GM23338 (cell line): ENCODE measurements at regions not wholly inside any gene's neighbourhood (a gene's known extent, or its start where the extent isn't known, plus 50 kb on each side); places are given as distances from the start of the nearest gene placed in this dataset.

ENCODE experiments used
- ATAC-seq: fragments of 200-7000 bp; cut with Tn5 transposase; 3 replicates; pipeline ENCODE4 v1.9.1; 2020
- DNase-seq: peaks from one replicate; pipeline ENCODE4 v3.0.0-alpha.2; 2015; ENCODE audit warnings: low spot score
- H2AFZ ChIP-seq: fragments of 200-600 bp; sonication (generic); 2 replicates; pipeline ENCODE4 v1.8.0; 2016; ENCODE audit warnings: antibody characterized with exemption, mild to moderate bottlenecking, moderate library complexity
- H3F3A ChIP-seq: fragments of 200-600 bp; sonication (generic); replicated peaks from 2 replicates; pipeline ENCODE4 v1.8.0; 2017; ENCODE audit warnings: antibody characterized with exemption, mixed run types, low read depth
- H3K27ac ChIP-seq: fragments of 200-600 bp; sonication (generic); 2 replicates; pipeline ENCODE4 v1.6.1; 2016; ENCODE audit warnings: low read depth
- H3K27me3 ChIP-seq: fragments of 200-600 bp; sonication (generic); 2 replicates; pipeline ENCODE4 v1.8.0; 2016; ENCODE audit warnings: mild to moderate bottlenecking, mixed run types, moderate library complexity; ENCODE audit not compliant: insufficient read depth
- H3K36me3 ChIP-seq: fragments of 200-600 bp; sonication (generic); 2 replicates; pipeline ENCODE4 v1.8.0; 2016; ENCODE audit warnings: mild to moderate bottlenecking; ENCODE audit not compliant: insufficient read depth
- H3K4me1 ChIP-seq: fragments of 200-600 bp; sonication (generic); 2 replicates; pipeline ENCODE4 v1.8.0; 2016; ENCODE audit warnings: mild to moderate bottlenecking, moderate library complexity; ENCODE audit not compliant: insufficient read depth
- H3K4me2 ChIP-seq: fragments of 200-600 bp; sonication (generic); 2 replicates; pipeline ENCODE4 v1.7.1; 2017; ENCODE audit warnings: mixed run types
- H3K4me3 ChIP-seq: fragments of 200-600 bp; sonication (generic); 2 replicates; pipeline ENCODE4 v1.6.1; 2016; ENCODE audit warnings: mixed run types
- H3K79me2 ChIP-seq: fragments of 200-600 bp; sonication (generic); replicated peaks from 2 replicates; pipeline ENCODE4 v1.8.0; 2017; ENCODE audit warnings: mild to moderate bottlenecking; ENCODE audit not compliant: insufficient read depth
- H3K9me2 ChIP-seq: fragments of 200-600 bp; sonication (generic); 2 replicates; pipeline ENCODE4 v1.8.0; 2017; ENCODE audit not compliant: insufficient read depth
- H4K20me1 ChIP-seq: fragments of 200-600 bp; sonication (generic); replicated peaks from 2 replicates; pipeline ENCODE4 v1.8.0; 2017; ENCODE audit warnings: mild to moderate bottlenecking; ENCODE audit not compliant: insufficient read depth
- H3K27ac Mint-ChIP-seq: 2 replicates; pipeline ENCODE4 v1.8.0; 2020; ENCODE audit warnings: inconsistent platforms, mild to moderate bottlenecking, moderate library complexity, mixed read lengths
- H3K27me3 Mint-ChIP-seq: 3 replicates; pipeline ENCODE4 v1.8.0; 2022; ENCODE audit warnings: low read depth, mild to moderate bottlenecking, moderate library complexity, mixed read lengths, inconsistent platforms; ENCODE audit not compliant: insufficient read depth, poor library complexity
- H3K36me3 Mint-ChIP-seq: 3 replicates; pipeline ENCODE4 v1.8.0; 2021; ENCODE audit warnings: low read depth, mild to moderate bottlenecking, inconsistent platforms, moderate library complexity, mixed read lengths
- H3K4me1 Mint-ChIP-seq: 3 replicates; pipeline ENCODE4 v1.8.0; 2020; ENCODE audit warnings: mild to moderate bottlenecking, inconsistent platforms, mixed read lengths
- H3K4me3 Mint-ChIP-seq: 3 replicates; pipeline ENCODE4 v1.8.0; 2021; ENCODE audit warnings: moderate library complexity, mild to moderate bottlenecking, inconsistent platforms, mixed read lengths
- H3K9me3 Mint-ChIP-seq: 3 replicates; pipeline ENCODE4 v1.8.0; 2020; ENCODE audit warnings: moderate library complexity, mild to moderate bottlenecking, inconsistent platforms, mixed read lengths
- CREB1 ChIP-seq: fragments of 250-450 bp; sonication (Bioruptor Pico); IDR thresholded peaks from 2 replicates; pipeline ENCODE4 v1.5.0; 2020; ENCODE audit warnings: low read depth, mild to moderate bottlenecking, moderate library complexity
- EZH2 ChIP-seq: fragments of 200-600 bp; sonication (generic); IDR thresholded peaks from one replicate; pipeline ENCODE4 v1.8.0; 2017; ENCODE audit warnings: antibody characterized with exemption, mild to moderate bottlenecking, low read depth; ENCODE audit not compliant: unreplicated experiment
- EZH2phosphoT487 ChIP-seq: fragments of 200-600 bp; sonication (generic); IDR thresholded peaks from one replicate; pipeline ENCODE4 v1.8.1; 2018; ENCODE audit warnings: antibody characterized with exemption; ENCODE audit not compliant: unreplicated experiment
- JUNB ChIP-seq: IDR thresholded peaks from one replicate; pipeline ENCODE4 v1.6.1; 2016; ENCODE audit warnings: antibody characterized with exemption; ENCODE audit not compliant: unreplicated experiment
- NANOG ChIP-seq: IDR thresholded peaks from 2 replicates; pipeline ENCODE4 v1.6.1; 2016; ENCODE audit warnings: antibody characterized with exemption, borderline replicate concordance
- POLR2AphosphoS5 ChIP-seq: IDR thresholded peaks from 2 replicates; pipeline ENCODE4 v1.6.1; 2016; ENCODE audit warnings: antibody characterized with exemption, low read depth
- ZNF331 ChIP-seq: fragments of 250-450 bp; sonication (Bioruptor Pico); IDR thresholded peaks from 2 replicates; pipeline ENCODE4 v1.5.0; 2020; ENCODE audit warnings: low read depth, mild to moderate bottlenecking, moderate library complexity
- TF ChIP-seq, protein P1 (sequence below): fragments of 250-450 bp; sonication (Bioruptor Pico); IDR thresholded peaks from 2 replicates; pipeline ENCODE4 v1.5.0; 2020; ENCODE audit warnings: mild to moderate bottlenecking, moderate library complexity
- TF ChIP-seq, protein P2 (sequence below), 2 experiments: fragments of 200-600 bp in 1 of 2; sonication (generic) in 1 of 2; conservative IDR thresholded peaks; 2 replicates each; pipeline versions ENCODE4 v1.5.1 to v1.6.1; 2016 to 2017; ENCODE audit warnings: antibody characterized with exemption in 2 of 2, low read depth in 2 of 2, mild to moderate bottlenecking in 2 of 2, moderate library complexity in 1 of 2
- TF ChIP-seq, protein P3 (sequence below): IDR thresholded peaks from one replicate; pipeline ENCODE4 v1.6.1; 2018; ENCODE audit warnings: antibody characterized with exemption; ENCODE audit not compliant: unreplicated experiment

DNA sequence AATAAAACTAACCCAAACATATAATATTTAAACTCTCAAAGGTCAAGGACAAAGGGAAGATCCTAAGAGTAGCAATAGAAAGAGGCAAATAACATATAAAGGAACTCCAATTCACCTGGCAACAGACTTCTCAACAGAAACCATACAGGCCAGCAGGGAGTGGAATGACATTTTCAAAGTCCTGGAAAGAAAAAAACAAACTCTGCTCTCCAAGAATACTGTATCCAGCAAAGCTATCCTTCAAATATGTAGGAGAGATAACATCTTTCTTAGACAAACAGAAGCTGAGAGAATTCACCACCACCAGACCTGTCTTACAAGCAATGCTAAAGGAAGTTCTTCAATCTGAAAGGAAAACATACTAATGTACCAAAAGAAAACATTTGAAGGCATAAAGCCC lies 51.5 kb upstream of the TMEM158 start:
- no peak for DNase-seq
- Histone ChIP-seq H3K27me3 (no peaks in the 10 kb centered on the region), H3K4me2 (no peak overlapping the region), H3K36me3 (no peaks in the 10 kb centered on the region), H3K9me2 (peaks cover 7% of the 10 kb centered on the region; the same call in 1 of the 2 replicates), H3K4me3 (no peak overlapping the region), H4K20me1 (no peaks in the 10 kb centered on the region), H3K79me2 (no peaks in the 10 kb centered on the region), H3F3A (no peaks in the 10 kb centered on the region), H3K27ac (no peak overlapping the region), H3K4me1 (peaks cover 12% of the 10 kb centered on the region), H2AFZ (no peak overlapping the region)
- TF ChIP-seq NANOG (no peak), EZH2phosphoT487 (no peak), EZH2 (no peak), ZNF331 (CRISPR knock-in tag) (no peak), POLR2AphosphoS5 (no peak), JUNB (no peak), CREB1 (CRISPR knock-in tag) (no peak)
- TF ChIP-seq, protein P1, sequence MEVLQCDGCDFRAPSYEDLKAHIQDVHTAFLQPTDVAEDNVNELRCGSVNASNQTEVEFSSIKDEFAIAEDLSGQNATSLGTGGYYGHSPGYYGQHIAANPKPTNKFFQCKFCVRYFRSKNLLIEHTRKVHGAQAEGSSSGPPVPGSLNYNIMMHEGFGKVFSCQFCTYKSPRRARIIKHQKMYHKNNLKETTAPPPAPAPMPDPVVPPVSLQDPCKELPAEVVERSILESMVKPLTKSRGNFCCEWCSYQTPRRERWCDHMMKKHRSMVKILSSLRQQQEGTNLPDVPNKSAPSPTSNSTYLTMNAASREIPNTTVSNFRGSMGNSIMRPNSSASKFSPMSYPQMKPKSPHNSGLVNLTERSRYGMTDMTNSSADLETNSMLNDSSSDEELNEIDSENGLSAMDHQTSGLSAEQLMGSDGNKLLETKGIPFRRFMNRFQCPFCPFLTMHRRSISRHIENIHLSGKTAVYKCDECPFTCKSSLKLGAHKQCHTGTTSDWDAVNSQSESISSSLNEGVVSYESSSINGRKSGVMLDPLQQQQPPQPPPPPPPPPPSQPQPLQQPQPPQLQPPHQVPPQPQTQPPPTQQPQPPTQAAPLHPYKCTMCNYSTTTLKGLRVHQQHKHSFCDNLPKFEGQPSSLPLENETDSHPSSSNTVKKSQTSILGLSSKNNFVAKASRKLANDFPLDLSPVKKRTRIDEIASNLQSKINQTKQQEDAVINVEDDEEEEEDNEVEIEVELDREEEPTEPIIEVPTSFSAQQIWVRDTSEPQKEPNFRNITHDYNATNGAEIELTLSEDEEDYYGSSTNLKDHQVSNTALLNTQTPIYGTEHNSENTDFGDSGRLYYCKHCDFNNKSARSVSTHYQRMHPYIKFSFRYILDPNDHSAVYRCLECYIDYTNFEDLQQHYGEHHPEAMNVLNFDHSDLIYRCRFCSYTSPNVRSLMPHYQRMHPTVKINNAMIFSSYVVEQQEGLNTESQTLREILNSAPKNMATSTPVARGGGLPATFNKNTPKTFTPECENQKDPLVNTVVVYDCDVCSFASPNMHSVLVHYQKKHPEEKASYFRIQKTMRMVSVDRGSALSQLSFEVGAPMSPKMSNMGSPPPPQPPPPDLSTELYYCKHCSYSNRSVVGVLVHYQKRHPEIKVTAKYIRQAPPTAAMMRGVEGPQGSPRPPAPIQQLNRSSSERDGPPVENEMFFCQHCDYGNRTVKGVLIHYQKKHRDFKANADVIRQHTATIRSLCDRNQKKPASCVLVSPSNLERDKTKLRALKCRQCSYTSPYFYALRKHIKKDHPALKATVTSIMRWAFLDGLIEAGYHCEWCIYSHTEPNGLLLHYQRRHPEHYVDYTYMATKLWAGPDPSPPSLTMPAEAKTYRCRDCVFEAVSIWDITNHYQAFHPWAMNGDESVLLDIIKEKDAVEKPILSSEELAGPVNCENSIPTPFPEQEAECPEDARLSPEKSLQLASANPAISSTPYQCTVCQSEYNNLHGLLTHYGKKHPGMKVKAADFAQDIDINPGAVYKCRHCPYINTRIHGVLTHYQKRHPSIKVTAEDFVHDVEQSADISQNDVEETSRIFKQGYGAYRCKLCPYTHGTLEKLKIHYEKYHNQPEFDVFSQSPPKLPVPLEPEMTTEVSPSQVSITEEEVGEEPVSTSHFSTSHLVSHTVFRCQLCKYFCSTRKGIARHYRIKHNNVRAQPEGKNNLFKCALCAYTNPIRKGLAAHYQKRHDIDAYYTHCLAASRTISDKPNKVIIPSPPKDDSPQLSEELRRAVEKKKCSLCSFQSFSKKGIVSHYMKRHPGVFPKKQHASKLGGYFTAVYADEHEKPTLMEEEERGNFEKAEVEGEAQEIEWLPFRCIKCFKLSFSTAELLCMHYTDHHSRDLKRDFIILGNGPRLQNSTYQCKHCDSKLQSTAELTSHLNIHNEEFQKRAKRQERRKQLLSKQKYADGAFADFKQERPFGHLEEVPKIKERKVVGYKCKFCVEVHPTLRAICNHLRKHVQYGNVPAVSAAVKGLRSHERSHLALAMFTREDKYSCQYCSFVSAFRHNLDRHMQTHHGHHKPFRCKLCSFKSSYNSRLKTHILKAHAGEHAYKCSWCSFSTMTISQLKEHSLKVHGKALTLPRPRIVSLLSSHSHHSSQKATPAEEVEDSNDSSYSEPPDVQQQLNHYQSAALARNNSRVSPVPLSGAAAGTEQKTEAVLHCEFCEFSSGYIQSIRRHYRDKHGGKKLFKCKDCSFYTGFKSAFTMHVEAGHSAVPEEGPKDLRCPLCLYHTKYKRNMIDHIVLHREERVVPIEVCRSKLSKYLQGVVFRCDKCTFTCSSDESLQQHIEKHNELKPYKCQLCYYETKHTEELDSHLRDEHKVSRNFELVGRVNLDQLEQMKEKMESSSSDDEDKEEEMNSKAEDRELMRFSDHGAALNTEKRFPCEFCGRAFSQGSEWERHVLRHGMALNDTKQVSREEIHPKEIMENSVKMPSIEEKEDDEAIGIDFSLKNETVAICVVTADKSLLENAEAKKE: no peak
- TF ChIP-seq, protein P2, sequence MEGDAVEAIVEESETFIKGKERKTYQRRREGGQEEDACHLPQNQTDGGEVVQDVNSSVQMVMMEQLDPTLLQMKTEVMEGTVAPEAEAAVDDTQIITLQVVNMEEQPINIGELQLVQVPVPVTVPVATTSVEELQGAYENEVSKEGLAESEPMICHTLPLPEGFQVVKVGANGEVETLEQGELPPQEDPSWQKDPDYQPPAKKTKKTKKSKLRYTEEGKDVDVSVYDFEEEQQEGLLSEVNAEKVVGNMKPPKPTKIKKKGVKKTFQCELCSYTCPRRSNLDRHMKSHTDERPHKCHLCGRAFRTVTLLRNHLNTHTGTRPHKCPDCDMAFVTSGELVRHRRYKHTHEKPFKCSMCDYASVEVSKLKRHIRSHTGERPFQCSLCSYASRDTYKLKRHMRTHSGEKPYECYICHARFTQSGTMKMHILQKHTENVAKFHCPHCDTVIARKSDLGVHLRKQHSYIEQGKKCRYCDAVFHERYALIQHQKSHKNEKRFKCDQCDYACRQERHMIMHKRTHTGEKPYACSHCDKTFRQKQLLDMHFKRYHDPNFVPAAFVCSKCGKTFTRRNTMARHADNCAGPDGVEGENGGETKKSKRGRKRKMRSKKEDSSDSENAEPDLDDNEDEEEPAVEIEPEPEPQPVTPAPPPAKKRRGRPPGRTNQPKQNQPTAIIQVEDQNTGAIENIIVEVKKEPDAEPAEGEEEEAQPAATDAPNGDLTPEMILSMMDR (conservative IDR thresholded peaks at IDR 0.05; ENCODE audit: low read depth in 2 of 2): no peak
- TF ChIP-seq, protein P3, sequence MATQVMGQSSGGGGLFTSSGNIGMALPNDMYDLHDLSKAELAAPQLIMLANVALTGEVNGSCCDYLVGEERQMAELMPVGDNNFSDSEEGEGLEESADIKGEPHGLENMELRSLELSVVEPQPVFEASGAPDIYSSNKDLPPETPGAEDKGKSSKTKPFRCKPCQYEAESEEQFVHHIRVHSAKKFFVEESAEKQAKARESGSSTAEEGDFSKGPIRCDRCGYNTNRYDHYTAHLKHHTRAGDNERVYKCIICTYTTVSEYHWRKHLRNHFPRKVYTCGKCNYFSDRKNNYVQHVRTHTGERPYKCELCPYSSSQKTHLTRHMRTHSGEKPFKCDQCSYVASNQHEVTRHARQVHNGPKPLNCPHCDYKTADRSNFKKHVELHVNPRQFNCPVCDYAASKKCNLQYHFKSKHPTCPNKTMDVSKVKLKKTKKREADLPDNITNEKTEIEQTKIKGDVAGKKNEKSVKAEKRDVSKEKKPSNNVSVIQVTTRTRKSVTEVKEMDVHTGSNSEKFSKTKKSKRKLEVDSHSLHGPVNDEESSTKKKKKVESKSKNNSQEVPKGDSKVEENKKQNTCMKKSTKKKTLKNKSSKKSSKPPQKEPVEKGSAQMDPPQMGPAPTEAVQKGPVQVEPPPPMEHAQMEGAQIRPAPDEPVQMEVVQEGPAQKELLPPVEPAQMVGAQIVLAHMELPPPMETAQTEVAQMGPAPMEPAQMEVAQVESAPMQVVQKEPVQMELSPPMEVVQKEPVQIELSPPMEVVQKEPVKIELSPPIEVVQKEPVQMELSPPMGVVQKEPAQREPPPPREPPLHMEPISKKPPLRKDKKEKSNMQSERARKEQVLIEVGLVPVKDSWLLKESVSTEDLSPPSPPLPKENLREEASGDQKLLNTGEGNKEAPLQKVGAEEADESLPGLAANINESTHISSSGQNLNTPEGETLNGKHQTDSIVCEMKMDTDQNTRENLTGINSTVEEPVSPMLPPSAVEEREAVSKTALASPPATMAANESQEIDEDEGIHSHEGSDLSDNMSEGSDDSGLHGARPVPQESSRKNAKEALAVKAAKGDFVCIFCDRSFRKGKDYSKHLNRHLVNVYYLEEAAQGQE: no peak
- Mint-ChIP-seq H3K27me3 (peaks cover 1% of the 10 kb centered on the region), H3K27ac (no peak overlapping the region), H3K4me3 (no peak overlapping the region), H3K4me1 (peaks cover 18% of the 10 kb centered on the region), H3K36me3 (peaks cover 9% of the 10 kb centered on the region; the same call in 2 of the 3 replicates), H3K9me3 (peaks cover 17% of the 10 kb centered on the region)
- ATAC-seq: no peak
